Subcutaneous abdominal adipose tissue (tissue), 5 donors: ENCODE measurements at regions not wholly inside any gene's neighbourhood (a gene's known extent, or its start where the extent isn't known, plus 50 kb on each side); places are given as distances from the start of the nearest gene placed in this dataset.

Experiments
- H3K27ac ChIP-seq: one replicate; pipeline ENCODE4 v1.7.0; 2013; ENCODE audit warnings: low read depth, mild to moderate bottlenecking, inconsistent platforms, low read length, moderate library complexity
- H3K27me3 ChIP-seq, 5 donors: one replicate each; pipeline ENCODE4 v1.7.0; 2013; ENCODE audit warnings: low read length in 5 of 5, inconsistent platforms in 1 of 5; ENCODE audit not compliant: control insufficient read depth in 5 of 5, insufficient read depth in 4 of 5
- H3K36me3 ChIP-seq, 5 donors: one replicate each; pipeline ENCODE4 v1.7.0; 2013; ENCODE audit warnings: low read length in 5 of 5; ENCODE audit not compliant: control insufficient read depth in 5 of 5, insufficient read depth in 5 of 5
- H3K4me1 ChIP-seq, 5 donors: one replicate each; pipeline ENCODE4 v1.7.0; 2013; ENCODE audit warnings: low read length in 5 of 5, mild to moderate bottlenecking in 3 of 5, moderate library complexity in 1 of 5; ENCODE audit not compliant: control insufficient read depth in 5 of 5, insufficient read depth in 5 of 5
- H3K4me3 ChIP-seq, 5 donors: one replicate each; pipeline ENCODE4 v1.7.0; 2013; ENCODE audit warnings: low read length in 5 of 5, low read depth in 1 of 5
- H3K9ac ChIP-seq, 5 donors: one replicate each; pipeline ENCODE4 v1.7.0; 2013; ENCODE audit warnings: low read length in 5 of 5, mild to moderate bottlenecking in 4 of 5, moderate library complexity in 3 of 5
- H3K9me3 ChIP-seq, 5 donors: one replicate each; pipeline ENCODE4 v1.7.0; 2013; ENCODE audit warnings: low read length in 5 of 5; ENCODE audit not compliant: control insufficient read depth in 5 of 5
- donor health status: healthy.
- donor health status: healthy.
- donor health status: healthy.
- donor health status: healthy.
- donor health status: healthy.

DNA sequence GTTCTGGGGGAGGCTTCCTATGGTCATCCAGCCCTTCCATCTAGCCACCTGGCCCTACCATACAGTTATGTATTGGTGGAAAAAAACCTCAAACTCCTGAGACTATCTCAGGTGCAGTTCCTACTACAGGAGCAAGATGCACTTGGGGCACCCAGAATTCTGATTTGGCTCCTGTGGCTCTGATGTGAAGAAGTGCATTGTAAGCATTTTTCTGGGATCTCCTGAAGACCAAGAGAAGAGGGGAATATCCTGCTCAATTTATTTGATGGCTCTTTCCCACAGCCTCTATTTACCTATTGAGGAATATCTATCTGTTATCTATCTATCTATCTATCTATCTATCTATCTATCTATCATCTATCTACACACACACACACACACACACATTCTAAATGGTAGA is 1981.5 kb downstream of the TP53TG3F start:
- Histone ChIP-seq H3K27me3 (peaks cover 0 to 2% (median 0%) of the 10 kb centered on the region in 5 donors), H3K9me3 (peaks cover 0 to 46% (median 13%) of the 10 kb centered on the region in 5 donors)

DNA sequence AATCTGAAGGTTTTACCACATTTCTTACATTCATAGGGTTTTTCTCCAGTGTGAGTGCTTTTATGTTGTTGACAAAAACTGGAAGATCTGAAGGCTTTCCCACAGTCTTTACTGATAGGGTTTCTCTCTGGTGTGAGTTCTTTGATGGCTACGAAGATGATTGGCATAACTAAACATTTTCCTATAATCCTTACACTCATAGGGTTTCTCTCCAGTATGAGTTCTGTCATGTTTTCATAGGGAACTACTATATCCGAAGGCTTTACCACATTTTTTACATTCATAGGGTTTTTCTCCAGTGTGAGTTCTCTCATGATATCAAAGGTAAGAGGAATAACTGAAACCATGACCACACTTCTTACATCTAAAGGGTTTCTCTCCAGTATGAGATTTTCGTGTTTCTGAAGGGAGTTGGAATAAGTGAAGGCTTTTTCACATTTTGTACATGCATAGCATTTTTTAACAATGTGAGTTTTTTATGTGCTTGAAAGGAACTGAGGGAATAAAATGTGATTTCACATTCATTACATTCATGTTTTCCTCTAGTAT is 1987.7 kb downstream of the TP53TG3F start:
- Histone ChIP-seq H3K9ac (no peak overlapping the region), H3K27me3 (no peaks in the 10 kb centered on the region), H3K9me3 (peaks cover 7 to 84% (median 40%) of the 10 kb centered on the region in 5 donors), H3K4me3 (no peak overlapping the region), H3K27ac (no peak overlapping the region), H3K36me3 (no peaks in the 10 kb centered on the region), H3K4me1 (no peaks in the 10 kb centered on the region)

More for the DNA sequence above, 1981.5 kb downstream of the TP53TG3F start:
- H3K27ac ChIP-seq = no peak overlapping the region
- no peaks in the 10 kb centered on the region for H3K36me3 ChIP-seq
- no peak overlapping the region for H3K9ac ChIP-seq
- H3K4me3 ChIP-seq = no peak overlapping the region
- H3K4me1 ChIP-seq = no peaks in the 10 kb centered on the region

DNA sequence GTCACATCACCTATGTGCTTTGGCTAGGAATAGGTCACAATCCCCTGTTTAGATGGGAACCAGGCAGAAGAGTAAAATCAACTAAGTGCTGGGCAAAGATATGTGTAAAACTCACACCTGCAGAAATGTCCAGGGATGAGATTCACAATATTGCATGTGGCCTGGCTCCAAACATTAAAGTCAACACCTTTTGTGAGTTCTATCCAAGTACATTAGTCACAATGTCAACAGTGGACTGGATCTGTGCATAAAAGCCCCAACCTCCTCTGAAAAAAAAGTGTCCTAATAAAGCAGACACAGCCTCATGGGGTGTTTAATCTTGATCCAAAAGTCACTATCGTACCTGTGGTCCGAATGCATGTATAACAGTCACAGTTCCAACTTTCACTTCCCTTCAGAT is 1990.3 kb downstream of the TP53TG3F start:
- H3K27me3 ChIP-seq = no peaks in the 10 kb centered on the region
- H3K9me3 ChIP-seq = peaks cover 7 to 88% (median 51%) of the 10 kb centered on the region in 5 donors
- H3K9ac ChIP-seq = no peak overlapping the region
- H3K36me3 ChIP-seq = no peaks in the 10 kb centered on the region
- H3K27ac ChIP-seq = no peak overlapping the region
- no peak overlapping the region for H3K4me3 ChIP-seq
- no peaks in the 10 kb centered on the region for H3K4me1 ChIP-seq

GRCh38 chr16:35450648-35451047 is 1991.2 kb downstream of the TP53TG3F start:
- H3K27me3 ChIP-seq = no peaks in the 10 kb centered on the region

DNA sequence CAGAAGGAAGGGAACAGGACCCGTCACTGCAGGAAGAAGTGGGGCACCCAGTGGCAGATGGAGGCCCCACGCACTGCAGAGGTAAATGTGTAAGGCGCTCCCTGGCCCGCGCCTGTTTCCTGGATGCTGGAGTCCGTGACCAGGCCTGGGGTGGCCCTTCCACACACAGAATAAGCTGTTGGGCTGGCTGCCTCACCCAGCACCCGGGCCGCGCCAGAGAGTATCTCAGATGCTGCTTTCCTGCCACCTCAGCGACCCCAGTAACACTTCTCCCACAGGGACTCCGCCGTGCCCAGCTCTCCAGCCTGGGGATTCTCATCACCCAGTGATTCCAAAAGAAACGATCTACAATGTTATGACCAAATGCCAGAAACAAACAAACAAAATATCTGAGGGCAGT is 1993.1 kb downstream of the TP53TG3F start:
- H3K27ac ChIP-seq = no peak overlapping the region
- H3K9ac ChIP-seq = no peak overlapping the region
- no peak overlapping the region for H3K4me3 ChIP-seq
- peaks cover 0 to 88% (median 36%) of the 10 kb centered on the region in 5 donors for H3K9me3 ChIP-seq
- no peaks in the 10 kb centered on the region for H3K36me3 ChIP-seq
- no peaks in the 10 kb centered on the region for H3K4me1 ChIP-seq
- no peaks in the 10 kb centered on the region for H3K27me3 ChIP-seq

More at GRCh38 chr16:35450648-35451047, 1991.2 kb downstream of the TP53TG3F start:
- H3K27ac ChIP-seq = no peak overlapping the region
- H3K36me3 ChIP-seq = no peaks in the 10 kb centered on the region
- H3K9me3 ChIP-seq = peaks cover 7 to 91% (median 53%) of the 10 kb centered on the region in 5 donors
- no peak overlapping the region for H3K4me3 ChIP-seq
- H3K4me1 ChIP-seq = no peaks in the 10 kb centered on the region
- no peak overlapping the region for H3K9ac ChIP-seq

DNA sequence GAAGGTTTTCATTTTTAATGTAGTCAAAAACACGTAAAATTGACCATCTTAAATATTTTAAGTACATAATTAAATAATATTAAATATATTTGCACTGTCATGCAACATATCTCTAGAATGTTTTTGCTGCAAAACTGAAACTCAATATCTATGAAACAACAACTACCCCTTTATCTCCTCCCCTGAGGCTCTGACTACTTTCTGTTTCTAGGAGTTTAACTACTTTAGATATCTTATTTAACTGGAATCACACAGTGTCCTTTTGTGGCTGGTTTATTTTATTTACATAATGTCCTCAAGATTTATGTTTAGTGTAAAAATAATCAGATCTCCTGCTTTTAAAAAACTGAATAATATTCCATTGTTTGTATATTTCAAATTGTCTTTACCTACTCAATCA is 2003.9 kb downstream of the TP53TG3F start:
- H3K4me3 ChIP-seq = no peak overlapping the region
- H3K27me3 ChIP-seq = no peaks in the 10 kb centered on the region
- H3K36me3 ChIP-seq = no peaks in the 10 kb centered on the region
- peaks cover 0 to 17% (median 11%) of the 10 kb centered on the region in 5 donors for H3K9me3 ChIP-seq
- no peak overlapping the region for H3K27ac ChIP-seq
- H3K9ac ChIP-seq = no peak overlapping the region
- no peaks in the 10 kb centered on the region for H3K4me1 ChIP-seq

- no peaks in the 10 kb centered on the region for H3K27me3 ChIP-seq
- H3K9me3 ChIP-seq = peaks cover 0 to 23% (median 0%) of the 10 kb centered on the region in 5 donors
- no peak overlapping the region for H3K4me3 ChIP-seq
- no peak overlapping the region for H3K9ac ChIP-seq
- no peaks in the 10 kb centered on the region for H3K4me1 ChIP-seq
- H3K27ac ChIP-seq = no peak overlapping the region
- H3K36me3 ChIP-seq = no peaks in the 10 kb centered on the region
These were observed 2020.9 kb downstream of the TP53TG3F start for GRCh38 chr16:35480361-35480760.

- Histone ChIP-seq H3K9ac (no peak overlapping the region), H3K27ac (no peak overlapping the region), H3K4me3 (no peak overlapping the region), H3K27me3 (no peaks in the 10 kb centered on the region), H3K4me1 (no peaks in the 10 kb centered on the region), H3K9me3 (peaks cover 0 to 22% (median 4%) of the 10 kb centered on the region in 5 donors), H3K36me3 (no peaks in the 10 kb centered on the region)
These were observed 2021.6 kb downstream of the TP53TG3F start for GRCh38 chr16:35480988-35481387.

GRCh38 chr16:35485915-35486314 is 2026.5 kb downstream of the TP53TG3F start:
- Histone ChIP-seq H3K36me3 (no peaks in the 10 kb centered on the region), H3K4me1 (no peaks in the 10 kb centered on the region), H3K9ac (no peak overlapping the region), H3K27me3 (no peaks in the 10 kb centered on the region), H3K27ac (no peak overlapping the region), H3K4me3 (no peak overlapping the region), H3K9me3 (peaks cover 0 to 17% (median 4%) of the 10 kb centered on the region in 5 donors)

GRCh38 chr16:35492225-35492624 is 2032.8 kb downstream of the TP53TG3F start:
- peaks cover 0 to 20% (median 3%) of the 10 kb centered on the region in 5 donors for H3K9me3 ChIP-seq
- H3K27me3 ChIP-seq = no peaks in the 10 kb centered on the region
- no peaks in the 10 kb centered on the region for H3K4me1 ChIP-seq
- no peak overlapping the region for H3K9ac ChIP-seq
- H3K4me3 ChIP-seq = no peak overlapping the region
- no peak overlapping the region for H3K27ac ChIP-seq
- H3K36me3 ChIP-seq = no peaks in the 10 kb centered on the region
